ENCODE measurements at regions not wholly inside any gene's neighbourhood (a gene's known extent, or its start where the extent isn't known, plus 50 kb on each side); places are given as distances from the start of the nearest gene placed in this dataset.
"Not testable (repeated sequence)": the region's sequence is repeated elsewhere in the genome, so short reads cannot be mapped to it uniquely, and the experiment has no call there.

DNA sequence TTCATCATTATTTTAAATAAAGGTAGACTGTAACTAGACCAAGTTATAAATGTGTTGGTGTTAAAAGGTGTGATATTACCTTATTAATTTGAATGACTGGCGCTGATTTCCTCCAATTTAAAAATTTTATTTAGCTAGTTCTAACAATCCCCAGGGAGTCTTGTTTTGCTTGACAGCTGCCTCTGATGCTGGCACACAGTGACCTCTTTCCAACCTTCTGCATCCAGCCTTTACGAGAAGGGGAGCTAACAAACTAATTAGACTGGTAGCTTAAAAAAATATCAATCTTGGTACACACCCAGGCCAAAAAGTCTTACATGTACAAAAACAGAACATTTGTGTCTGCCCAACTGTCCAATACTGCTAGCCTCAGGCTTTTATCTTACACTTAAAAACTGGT, 51.8 kb upstream of the ENPEP start:
- no peak overlapping the region for H3K27ac ChIP-seq
- no peak for DNase-seq (ENCODE audit: low read depth, low spot score)

GRCh38 chr4:110418641-110419040, 57.3 kb upstream of the ENPEP start:
- no peak overlapping the region for H3K27ac ChIP-seq
- DNase-seq (ENCODE audit: low read depth, low spot score): no peak

DNA sequence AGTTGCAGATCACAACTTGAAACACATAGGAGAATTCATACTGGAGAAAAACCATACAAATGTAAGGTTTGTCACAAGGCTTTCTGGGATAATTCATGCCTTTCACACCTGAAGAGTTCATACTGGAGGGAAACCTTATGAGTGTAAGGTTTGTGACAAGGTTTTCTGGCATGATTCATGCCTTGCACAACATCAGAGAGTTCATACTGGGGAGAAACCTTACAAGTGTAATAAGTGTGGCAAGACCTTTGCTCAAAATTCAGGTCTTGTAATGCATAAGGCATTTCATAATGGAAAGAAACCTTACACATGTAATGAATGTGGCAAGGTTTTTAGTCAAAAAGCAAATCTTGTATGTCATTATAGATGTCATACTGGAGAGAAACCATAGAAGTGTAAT, 58.8 kb upstream of the ENPEP start:
- H3K27ac ChIP-seq: no peak overlapping the region
- no peak for DNase-seq (ENCODE audit: low read depth, low spot score)

GRCh38 chr4:110415478-110415877, 60.5 kb upstream of the ENPEP start:
- no peak for DNase-seq (ENCODE audit: low read depth, low spot score)
- no peak overlapping the region for H3K27ac ChIP-seq

- H3K27ac ChIP-seq: no peak overlapping the region
Observed at GRCh38 chr4:110415041-110415440, 60.9 kb upstream of the ENPEP start.

GRCh38 chr4:110414561-110414920, 61.4 kb upstream of the ENPEP start:
- H3K27ac ChIP-seq: no peak overlapping the region
- DNase-seq (ENCODE audit: low read depth, low spot score): no peak

More at GRCh38 chr4:110415041-110415440, 60.9 kb upstream of the ENPEP start:
- no peak for DNase-seq (ENCODE audit: low read depth, low spot score)

DNA sequence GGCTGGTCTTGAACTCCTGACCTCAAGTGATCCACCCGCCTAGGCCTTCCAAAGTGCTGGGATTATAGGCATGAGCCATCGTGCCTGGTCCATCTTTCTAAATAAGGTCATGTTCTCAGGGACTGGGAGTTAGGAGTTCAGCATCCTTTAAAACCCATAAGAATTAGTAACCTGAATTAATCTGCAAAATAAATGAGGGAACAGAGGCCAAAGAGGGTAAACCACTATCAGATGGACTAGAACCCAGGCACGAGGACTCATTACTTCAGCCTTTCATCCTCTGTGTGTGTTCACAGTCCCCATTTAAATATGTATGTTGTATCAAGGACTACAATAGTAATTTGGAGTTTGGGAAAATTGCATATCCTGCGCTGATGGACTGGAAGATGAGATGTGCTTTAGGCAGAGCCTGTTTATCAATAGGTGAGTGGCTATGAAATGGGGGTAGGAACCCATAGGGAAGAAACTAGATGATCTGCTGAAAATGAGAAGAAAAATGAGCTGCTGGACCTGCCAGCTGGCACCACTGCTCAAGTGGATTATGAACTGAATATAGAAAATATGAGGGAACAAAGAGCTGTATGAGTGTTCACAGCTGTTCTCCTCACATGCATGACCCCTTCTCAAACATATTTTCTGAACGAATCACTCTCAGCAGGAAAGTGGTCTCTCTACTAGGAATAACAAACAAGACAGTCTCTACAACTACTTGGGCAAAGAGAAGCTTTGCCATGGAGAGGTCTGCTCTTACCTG, 62.0 kb upstream of the ENPEP start:
- H3K27ac ChIP-seq; DNase-seq (ENCODE audit: low read depth, low spot score): not testable (repeated sequence)

DNA sequence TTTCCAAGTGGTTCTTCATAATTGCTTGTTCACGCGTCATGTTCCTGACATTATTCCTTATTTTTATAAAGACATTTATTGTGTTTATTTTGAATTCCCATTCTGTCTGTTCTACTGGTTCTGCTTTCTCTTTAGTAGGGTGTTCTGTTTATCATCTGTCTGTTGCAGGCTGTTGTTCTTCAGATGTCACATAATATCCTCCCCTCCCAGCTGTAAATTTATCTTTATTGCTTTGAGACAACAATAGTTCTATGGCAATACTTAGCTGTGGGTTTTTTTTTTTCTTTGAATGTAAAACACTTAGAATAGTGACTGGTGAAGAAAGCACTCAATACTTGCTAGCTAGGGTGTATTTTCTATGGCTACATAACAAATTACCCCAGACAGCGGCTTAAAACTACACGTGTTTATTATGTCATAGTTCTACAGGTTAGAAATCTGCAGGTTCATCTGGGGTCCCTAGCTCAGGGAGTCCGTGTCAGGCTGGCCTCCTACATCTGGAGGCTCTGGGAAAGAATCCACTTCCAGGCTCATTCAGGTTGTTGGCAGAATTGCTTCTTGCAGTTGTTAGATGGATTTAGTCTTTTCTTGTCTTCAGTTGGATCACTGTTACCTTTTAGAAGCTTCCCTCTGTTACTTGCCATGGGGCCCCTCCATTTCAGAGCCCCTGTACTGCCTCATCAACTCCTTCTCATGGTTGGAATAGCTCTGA, 63.4 kb upstream of the ENPEP start:
- no peak for DNase-seq (ENCODE audit: low read depth, low spot score)
- no peak overlapping the region for H3K27ac ChIP-seq

- no peak overlapping the region for H3K27ac ChIP-seq
- DNase-seq (ENCODE audit: low read depth, low spot score): no peak
Observed at GRCh38 chr4:110411574-110412011, 64.4 kb upstream of the ENPEP start.

DNA sequence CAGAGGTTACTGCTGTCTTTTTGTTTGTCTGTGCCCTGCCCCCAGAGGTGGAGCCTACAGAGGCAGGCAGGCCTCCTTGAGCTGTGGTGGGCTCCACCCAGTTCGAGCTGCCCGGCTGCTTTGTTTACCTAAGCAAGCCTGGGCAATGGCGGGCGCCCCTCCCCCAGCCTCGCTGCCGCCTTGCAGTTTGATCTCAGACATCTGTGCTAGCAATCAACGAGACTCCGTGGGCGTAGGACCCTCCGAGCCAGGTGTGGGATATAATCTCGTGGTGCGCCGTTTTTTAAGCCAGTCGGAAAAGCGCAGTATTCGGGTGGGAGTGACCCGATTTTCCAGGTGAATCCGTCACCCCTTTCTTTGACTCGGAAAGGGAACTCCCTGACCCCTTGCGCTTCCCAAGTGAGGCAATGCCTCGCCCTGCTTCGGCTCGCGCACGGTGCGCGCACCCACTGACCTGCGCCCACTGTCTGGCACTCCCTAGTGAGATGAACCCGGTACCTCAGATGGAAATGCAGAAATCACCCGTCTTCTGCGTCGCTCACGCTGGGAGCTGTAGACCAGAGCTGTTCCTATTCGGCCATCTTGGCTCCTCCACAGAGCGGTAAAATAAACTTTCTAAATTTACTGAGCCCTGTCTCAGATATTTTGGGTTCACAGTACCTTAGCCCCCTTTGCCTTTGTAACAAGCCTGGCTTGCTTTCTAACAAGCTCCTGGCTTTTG, 64.9 kb upstream of the ENPEP start:
- not testable (repeated sequence) for H3K27ac ChIP-seq; DNase-seq (ENCODE audit: low read depth, low spot score)

- H3K27ac ChIP-seq: no peak overlapping the region
- DNase-seq (ENCODE audit: low read depth, low spot score): no peak
Observed at GRCh38 chr4:110400086-110400485, 75.9 kb upstream of the ENPEP start.

GRCh38 chr4:110399046-110399445, 76.9 kb upstream of the ENPEP start:
- DNase-seq (ENCODE audit: low read depth, low spot score): not testable (repeated sequence)

GRCh38 chr4:110396963-110397362, 79.0 kb upstream of the ENPEP start:
- H3K27ac ChIP-seq: no peak overlapping the region
- no peak for DNase-seq (ENCODE audit: low read depth, low spot score)

More at GRCh38 chr4:110399046-110399445, 76.9 kb upstream of the ENPEP start:
- H3K27ac ChIP-seq: not testable (repeated sequence)

- no peak overlapping the region for H3K27ac ChIP-seq
- no peak for DNase-seq (ENCODE audit: low read depth, low spot score)
Observed at GRCh38 chr4:110395421-110395820, 80.5 kb upstream of the ENPEP start.

- no peak overlapping the region for H3K27ac ChIP-seq
- DNase-seq (ENCODE audit: low read depth, low spot score): no peak
Observed at GRCh38 chr4:110394871-110395270, 81.1 kb upstream of the ENPEP start.

- DNase-seq (ENCODE audit: low read depth, low spot score): no peak
- H3K27ac ChIP-seq: no peak overlapping the region
Observed at GRCh38 chr4:110381784-110382183, 94.2 kb upstream of the ENPEP start.

- DNase-seq (ENCODE audit: low read depth, low spot score): no peak
- no peak overlapping the region for H3K27ac ChIP-seq
Observed at GRCh38 chr4:110372485-110372884, 103.5 kb upstream of the ENPEP start.

GRCh38 chr4:110371016-110371770, 104.8 kb upstream of the ENPEP start:
- no peak overlapping the region for H3K27ac ChIP-seq
- no peak for DNase-seq (ENCODE audit: low read depth, low spot score)

GRCh38 chr4:110368409-110368808, 107.5 kb upstream of the ENPEP start:
- no peak overlapping the region for H3K27ac ChIP-seq
- no peak for DNase-seq (ENCODE audit: low read depth, low spot score)

- H3K27ac ChIP-seq: no peak overlapping the region
- DNase-seq (ENCODE audit: low read depth, low spot score): no peak
Observed at GRCh38 chr4:110367156-110367555, 108.8 kb upstream of the ENPEP start.
